ENCODE measurements at regions not wholly inside any gene's neighbourhood (a gene's known extent, or its start where the extent isn't known, plus 50 kb on each side); places are given as distances from the start of the nearest gene placed in this dataset.

GRCh38 chr5:8825139-8825757 lies 720.6 kb downstream of the SEMA5A start:
- Mint-ChIP-seq H3K36me3 (peaks cover 5% of the 10 kb centered on the region), H3K27me3 (ENCODE audit: low read depth) (no peaks in the 10 kb centered on the region), H3K9me3 (peaks cover 20% of the 10 kb centered on the region), H3K4me3 (no peak overlapping the region), H3K27ac (no peak overlapping the region), H3K4me1 (peaks cover 26% of the 10 kb centered on the region)
- CTCF ChIA-PET: interaction anchor here (2.0 kb wide), 1 partner anchor 15 kb away, joined by 5 read pairs; no protein-coding TSS in a partner anchor
- DNase-seq (ENCODE audit: low spot score) (no peak), ATAC-seq (no peak; the same call in none of the 2 replicates)
- POLR2A ChIA-PET: no interaction called here
- no peak for TF ChIP-seq AFF4 (CRISPR knock-in tag; IDR thresholded peaks at IDR 0.05; ENCODE audit: borderline replicate concordance)
- no peak for TF ChIP-seq ZNF121 (CRISPR knock-in tag; IDR thresholded peaks at IDR 0.05)
- no peak for TF ChIP-seq STAT6 (CRISPR knock-in tag; conservative IDR thresholded peaks at IDR 0.05; ENCODE audit: low read depth)
- TF ChIP-seq HMGA2 (CRISPR knock-in tag; IDR thresholded peaks at IDR 0.05): no peak

GRCh38 chr5:8826508-8826907 lies 719.4 kb downstream of the SEMA5A start:
- H3K27me3 Mint-ChIP-seq (ENCODE audit: low read depth): no peaks in the 10 kb centered on the region
- ChIA-PET POLR2A (no interaction called here), CTCF (interaction anchor here (0.6 to 1.1 kb wide), 2 partner anchors 14 to 82 kb away, joined by 4 read pairs; no protein-coding TSS in a partner anchor)
- no peak for DNase-seq (ENCODE audit: low spot score)
- H3K9me3 Mint-ChIP-seq: peaks cover 10% of the 10 kb centered on the region
- no peak overlapping the region for H3K27ac Mint-ChIP-seq
- peaks cover 3% of the 10 kb centered on the region; the same call in 1 of the 2 replicates for H3K36me3 Mint-ChIP-seq
- ATAC-seq: no peak
- H3K4me3 Mint-ChIP-seq: no peak overlapping the region
- peaks cover 26% of the 10 kb centered on the region for H3K4me1 Mint-ChIP-seq
- TF ChIP-seq FOXJ3 (CRISPR knock-in tag; IDR thresholded peaks at IDR 0.05; ENCODE audit: borderline replicate concordance) (no peak), ZNF263 (CRISPR knock-in tag; IDR thresholded peaks at IDR 0.05; ENCODE audit: low read depth) (no peak), JAZF1 (CRISPR knock-in tag; IDR thresholded peaks at IDR 0.05) (no peak), ZMAT4 (CRISPR knock-in tag; IDR thresholded peaks at IDR 0.05) (no peak), E2F5 (CRISPR knock-in tag; IDR thresholded peaks at IDR 0.05) (no peak), ZNF232 (CRISPR knock-in tag; IDR thresholded peaks at IDR 0.05) (no peak), ZNF671 (CRISPR knock-in tag; IDR thresholded peaks at IDR 0.05) (no peak), ZNF219 (CRISPR knock-in tag; IDR thresholded peaks at IDR 0.05; ENCODE audit: borderline replicate concordance) (no peak), CDX4 (CRISPR knock-in tag; IDR thresholded peaks at IDR 0.05; ENCODE audit: borderline replicate concordance) (no peak), TEAD4 (CRISPR knock-in tag; IDR thresholded peaks at IDR 0.05) (no peak), E2F1 (CRISPR knock-in tag; IDR thresholded peaks at IDR 0.05) (no peak), PRDM15 (CRISPR knock-in tag; IDR thresholded peaks at IDR 0.05) (no peak), GTF2I (CRISPR knock-in tag; conservative IDR thresholded peaks at IDR 0.05) (no peak), SOX15 (CRISPR knock-in tag; IDR thresholded peaks at IDR 0.05) (no peak), ZNF512 (CRISPR knock-in tag; IDR thresholded peaks at IDR 0.05; ENCODE audit: borderline replicate concordance) (no peak), CREB1 (CRISPR knock-in tag; IDR thresholded peaks at IDR 0.05) (no peak)
